HG02588 (cell line): ENCODE measurements at regions not wholly inside any gene's neighbourhood (a gene's known extent, or its start where the extent isn't known, plus 50 kb on each side); places are given as distances from the start of the nearest gene placed in this dataset.

Source experiments
- ATAC-seq: cut with Tn5 transposase; IDR thresholded peaks from one replicate; pipeline ENCODE4 v1.9.1; 2021; ENCODE audit warnings: mild to moderate bottlenecking, moderate library complexity; ENCODE audit not compliant: unreplicated experiment

- no peak for ATAC-seq
Measured at GRCh38 chr15:69574506-69574905, 121.9 kb downstream of the RPLP1 start.

- no peak for ATAC-seq
Measured at GRCh38 chr15:69575387-69575786, 122.8 kb downstream of the RPLP1 start.

GRCh38 chr15:69576035-69576526, 123.5 kb downstream of the RPLP1 start:
- ATAC-seq, result no peak

- ATAC-seq, result no peak
Measured at GRCh38 chr15:69576948-69577351, 124.3 kb downstream of the RPLP1 start.

- no peak for ATAC-seq
Measured at GRCh38 chr15:69577397-69577796, 124.8 kb downstream of the RPLP1 start.

- ATAC-seq, result no peak
Measured at GRCh38 chr15:69578252-69578651, 125.6 kb downstream of the RPLP1 start.

GRCh38 chr15:69578787-69579583, 126.4 kb downstream of the RPLP1 start:
- no peak for ATAC-seq

- ATAC-seq, result no peak
Measured at GRCh38 chr15:69579950-69580618, 127.5 kb downstream of the RPLP1 start.

GRCh38 chr15:69583626-69584025, 131.0 kb downstream of the RPLP1 start:
- no peak for ATAC-seq

GRCh38 chr15:69585937-69586336, 133.3 kb downstream of the RPLP1 start:
- ATAC-seq, result no peak

GRCh38 chr15:69586721-69587120, 134.1 kb downstream of the RPLP1 start:
- no peak for ATAC-seq

- ATAC-seq, result no peak
Measured at GRCh38 chr15:69587723-69588426, 135.3 kb downstream of the RPLP1 start.

- no peak for ATAC-seq
Measured at GRCh38 chr15:69590201-69590710, 137.6 kb downstream of the RPLP1 start.

- ATAC-seq, result no peak
Measured at GRCh38 chr15:69590932-69591524, 138.4 kb downstream of the RPLP1 start.

GRCh38 chr15:69591905-69592508, 139.4 kb downstream of the RPLP1 start:
- ATAC-seq, result no peak

- ATAC-seq, result no peak
Measured at GRCh38 chr15:69592954-69593353, 140.3 kb downstream of the RPLP1 start.

GRCh38 chr15:69593488-69593887, 140.9 kb downstream of the RPLP1 start:
- no peak for ATAC-seq

GRCh38 chr15:69593981-69594966, 141.7 kb downstream of the RPLP1 start:
- ATAC-seq, result no peak

GRCh38 chr15:69595009-69595791, 142.6 kb downstream of the RPLP1 start:
- ATAC-seq, result no peak
